ENCODE measurements at regions not wholly inside any gene's neighbourhood (a gene's known extent, or its start where the extent isn't known, plus 50 kb on each side); places are given as distances from the start of the nearest gene placed in this dataset.

DNA sequence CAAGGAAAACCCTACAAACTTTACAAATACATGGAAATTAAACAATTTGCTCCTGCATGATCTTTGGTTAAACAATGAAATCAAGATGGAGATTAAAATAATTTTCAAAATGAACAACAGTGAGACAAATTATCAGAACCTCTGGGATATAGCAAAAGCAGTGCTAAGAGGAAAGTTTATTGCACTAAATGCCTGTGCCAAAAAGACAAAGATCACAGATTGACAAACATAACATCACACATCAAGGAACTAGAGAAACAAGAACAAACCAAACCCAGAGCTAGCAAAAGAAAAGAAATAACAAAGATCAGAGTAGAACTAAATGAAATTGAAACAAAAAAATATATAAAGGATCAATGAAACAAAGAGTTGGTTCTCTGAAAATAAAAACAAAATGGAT is 95.2 kb upstream of the FBXO11 start:
- TF ChIP-seq, protein P1, sequence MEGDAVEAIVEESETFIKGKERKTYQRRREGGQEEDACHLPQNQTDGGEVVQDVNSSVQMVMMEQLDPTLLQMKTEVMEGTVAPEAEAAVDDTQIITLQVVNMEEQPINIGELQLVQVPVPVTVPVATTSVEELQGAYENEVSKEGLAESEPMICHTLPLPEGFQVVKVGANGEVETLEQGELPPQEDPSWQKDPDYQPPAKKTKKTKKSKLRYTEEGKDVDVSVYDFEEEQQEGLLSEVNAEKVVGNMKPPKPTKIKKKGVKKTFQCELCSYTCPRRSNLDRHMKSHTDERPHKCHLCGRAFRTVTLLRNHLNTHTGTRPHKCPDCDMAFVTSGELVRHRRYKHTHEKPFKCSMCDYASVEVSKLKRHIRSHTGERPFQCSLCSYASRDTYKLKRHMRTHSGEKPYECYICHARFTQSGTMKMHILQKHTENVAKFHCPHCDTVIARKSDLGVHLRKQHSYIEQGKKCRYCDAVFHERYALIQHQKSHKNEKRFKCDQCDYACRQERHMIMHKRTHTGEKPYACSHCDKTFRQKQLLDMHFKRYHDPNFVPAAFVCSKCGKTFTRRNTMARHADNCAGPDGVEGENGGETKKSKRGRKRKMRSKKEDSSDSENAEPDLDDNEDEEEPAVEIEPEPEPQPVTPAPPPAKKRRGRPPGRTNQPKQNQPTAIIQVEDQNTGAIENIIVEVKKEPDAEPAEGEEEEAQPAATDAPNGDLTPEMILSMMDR (conservative IDR thresholded peaks at IDR 0.05; ENCODE audit: low read length): no peak
- TF ChIP-seq EZH2phosphoT487 (IDR thresholded peaks at IDR 0.05; ENCODE audit: borderline replicate concordance): no peak
